ENCODE measurements at regions not wholly inside any gene's neighbourhood (a gene's known extent, or its start where the extent isn't known, plus 50 kb on each side); places are given as distances from the start of the nearest gene placed in this dataset.

- TF ChIP-seq CTCF (conservative IDR thresholded peaks at IDR 0.05 in 1 of 2, IDR thresholded peaks at IDR 0.05 in 1 of 2; ENCODE audit: low read depth in 1 of 2, low read length in 2 of 2) = no peak
- no peak for TF ChIP-seq EZH2 (IDR thresholded peaks at IDR 0.05; ENCODE audit: low read length, missing control alignments)
Measured at GRCh38 chrX:7546551-7547080, 296.4 kb upstream of the VCX start.

All from fibroblast of lung (primary cell).